Right cardiac atrium (tissue), 5 donors: ENCODE measurements at regions not wholly inside any gene's neighbourhood (a gene's known extent, or its start where the extent isn't known, plus 50 kb on each side); places are given as distances from the start of the nearest gene placed in this dataset.
"Not testable (repeated sequence)": the region's sequence is repeated elsewhere in the genome, so short reads cannot be mapped to it uniquely, and the experiment has no call there.

ENCODE experiments used
- ATAC-seq, 2 donors: fragments of 200-7000 bp; cut with Tn5 transposase; one replicate each; pipeline versions ENCODE4 v1.8.0 to v1.9.1; 2020; ENCODE audit warnings: moderate library complexity in 2 of 2, mild to moderate bottlenecking in 1 of 2
- DNase-seq, 3 donors: peaks; one replicate each; pipeline ENCODE4 v3.0.0-alpha.2; 2020
- H3K27ac ChIP-seq: one replicate; pipeline ENCODE4 v1.5.1; 2013; ENCODE audit warnings: mild to moderate bottlenecking, low read length, control low read depth, moderate library complexity
- H3K27me3 ChIP-seq: one replicate; pipeline ENCODE4 v1.6.1; 2013; ENCODE audit not compliant: control insufficient read depth, insufficient read depth
- H3K4me1 ChIP-seq: one replicate; pipeline ENCODE4 v1.6.1; 2013; ENCODE audit warnings: low read length; ENCODE audit not compliant: control insufficient read depth, insufficient read depth
- H3K4me3 ChIP-seq: one replicate; pipeline ENCODE4 v1.5.1; 2013; ENCODE audit warnings: low read length, control low read depth
- H3K9me3 ChIP-seq: one replicate; pipeline ENCODE4 v1.6.1; 2013; ENCODE audit warnings: low read length; ENCODE audit not compliant: control insufficient read depth
- WGBS: extraction: QIAGEN DNeasy Blood & Tissue Kit; methylation state at CpG from one replicate; pipeline ENCODE4 v1.1.7; 2013; 5-methylcytosine and 5-hydroxymethylcytosine counted together
- intact Hi-C, 4 donors: fragments of 100-400 bp; cut with DNase I; formaldehyde crosslinking; loops; one replicate each; pipeline versions ENCODE4 v1.11.0 to v1.14.0; 2022 to 2023
- donor health status: healthy with polysubstance abuse.
- donor health status: DM: no; HTN: yes; CAD: no.
- donor health status: DM: no; HTN: no; CAD: no.
- donor health status: DM: no; HTN: yes; CAD: no; lungs with severe emphysema.
- donor health status: DM: yes; HTN: yes; CAD: no.

- H3K27me3 ChIP-seq, intact Hi-C loops, H3K4me1 ChIP-seq, H3K9me3 ChIP-seq: not testable (repeated sequence)
- WGBS = 13% methylated on average over 22 of the region's 32 CpGs
- H3K27ac ChIP-seq = peak overlapping the region; percentile 42
- peak overlapping the region; percentile 41 for H3K4me3 ChIP-seq
- ATAC-seq (peak; percentile 56 to 62), DNase-seq (peak in 2 of 3 donors; percentile 5 to 63)
Observed at GRCh38 chr15:28789401-28790114, 58.9 kb downstream of the GOLGA6L7 start.

GRCh38 chr15:28788649-28789400 lies 59.6 kb downstream of the GOLGA6L7 start:
- H3K4me3 ChIP-seq = peak overlapping the region; percentile 21
- H3K27me3 ChIP-seq, H3K4me1 ChIP-seq, intact Hi-C loops, H3K27ac ChIP-seq, H3K9me3 ChIP-seq: not testable (repeated sequence)
- ATAC-seq (peak; percentile 82 to 89), DNase-seq (peak; percentile 8 to 64 (median 64))
- 5% methylated on average over 43 of the region's 78 CpGs for WGBS

DNA sequence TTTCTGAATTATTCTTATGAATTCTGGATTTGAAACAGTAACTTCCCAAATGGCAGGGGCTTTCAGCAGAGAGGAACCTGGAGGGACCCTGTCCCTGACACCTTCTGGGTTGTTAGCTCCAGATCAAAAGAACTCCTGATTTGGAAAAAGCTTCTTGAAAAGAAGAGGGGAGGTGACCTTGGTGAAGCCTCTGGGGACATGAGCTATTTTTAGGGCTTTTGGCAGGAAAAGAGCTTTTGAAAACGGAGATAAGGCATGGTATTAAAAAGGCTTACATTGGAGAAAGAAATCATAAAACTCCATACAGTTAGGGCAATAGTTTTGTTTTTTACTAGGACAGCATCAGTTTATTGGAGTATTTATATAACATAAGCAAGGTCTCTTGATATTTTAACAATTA lies 60.3 kb downstream of the GOLGA6L7 start:
- DNase-seq, H3K4me1 ChIP-seq, H3K27me3 ChIP-seq, H3K4me3 ChIP-seq, intact Hi-C loops, H3K27ac ChIP-seq, H3K9me3 ChIP-seq: not testable (repeated sequence)
- ATAC-seq = peak; percentile 46 to 50
- 25% methylated on average over 1 of the region's 1 CpG for WGBS

DNA sequence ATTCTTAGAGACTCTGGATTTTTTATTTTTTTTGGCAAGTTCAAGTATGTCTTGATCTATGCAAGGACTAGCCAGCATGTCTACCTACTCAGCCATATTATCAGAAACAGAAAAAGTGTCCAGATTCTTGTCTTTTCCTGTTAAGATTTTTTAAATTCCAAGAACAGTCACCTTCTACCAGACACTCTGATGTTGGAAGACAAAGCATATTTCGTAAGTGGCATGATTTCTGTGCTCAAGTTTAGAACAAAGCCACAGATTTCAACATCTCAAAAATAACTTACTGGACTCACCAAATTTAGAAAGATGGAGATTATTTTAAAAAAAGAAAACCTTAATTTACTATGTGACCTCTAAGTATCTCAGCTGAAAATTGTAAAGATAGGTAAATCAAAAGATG lies 61.9 kb downstream of the GOLGA6L7 start:
- Histone ChIP-seq H3K4me1 (no peaks in the 10 kb centered on the region), H3K27ac (no peak overlapping the region), H3K4me3 (no peak overlapping the region), H3K27me3 (no peaks in the 10 kb centered on the region), H3K9me3 (no peaks in the 10 kb centered on the region)
- intact Hi-C loops = no loop called here
- ATAC-seq = no peak
- WGBS = 49% methylated on average over 1 of the region's 1 CpG
- DNase-seq = no peak

DNA sequence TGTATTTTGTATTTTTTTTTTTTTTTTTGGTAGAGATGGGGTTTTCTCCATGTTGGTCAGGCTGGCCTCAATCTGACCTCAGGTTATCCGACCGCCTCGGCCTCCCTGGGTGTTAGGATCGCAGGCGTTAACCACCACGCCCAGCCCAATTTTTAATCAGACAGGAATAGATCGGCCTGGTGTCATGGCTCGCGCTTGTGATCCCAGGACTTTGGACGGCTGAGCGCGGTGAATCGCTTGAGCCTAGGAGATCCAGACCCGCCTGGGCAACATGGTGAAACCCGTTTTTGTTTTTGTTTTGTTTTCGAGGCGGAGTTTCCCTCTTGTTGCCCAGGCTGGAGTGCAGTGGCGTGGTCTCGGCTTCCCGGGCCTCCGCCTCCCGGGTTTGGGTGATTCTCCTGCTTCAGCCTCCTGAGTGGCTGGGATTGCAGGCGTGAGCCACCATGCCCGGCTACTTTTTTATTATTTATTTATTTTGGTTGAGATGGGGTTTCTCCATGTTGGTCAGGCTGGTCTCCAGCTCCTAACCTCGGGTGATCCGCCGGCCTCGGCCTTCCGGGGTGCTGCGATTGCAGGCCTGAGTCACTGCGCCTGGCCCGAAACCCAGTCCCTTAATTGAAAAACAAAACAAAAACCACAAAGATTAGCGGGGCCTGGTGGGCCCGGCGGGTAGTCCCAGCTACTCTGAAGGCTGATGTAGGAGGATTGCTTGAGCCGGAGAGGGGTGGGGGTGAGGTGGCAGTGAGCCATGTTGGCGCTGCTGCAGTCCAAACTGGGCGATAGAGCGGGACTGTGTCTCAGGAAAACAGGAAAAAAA lies 63.9 kb downstream of the GOLGA6L7 start:
- H3K9me3 ChIP-seq, H3K4me3 ChIP-seq, H3K27me3 ChIP-seq, ATAC-seq, H3K27ac ChIP-seq, intact Hi-C loops, H3K4me1 ChIP-seq: not testable (repeated sequence)
- 92% methylated on average over 39 of the region's 39 CpGs for WGBS
- DNase-seq = peak in 1 of 3 donors; percentile 50

GRCh38 chr15:28783873-28784272 lies 64.6 kb downstream of the GOLGA6L7 start:
- ATAC-seq = no peak
- intact Hi-C loops = no loop called here
- 97% methylated on average over 20 of the region's 20 CpGs for WGBS

DNA sequence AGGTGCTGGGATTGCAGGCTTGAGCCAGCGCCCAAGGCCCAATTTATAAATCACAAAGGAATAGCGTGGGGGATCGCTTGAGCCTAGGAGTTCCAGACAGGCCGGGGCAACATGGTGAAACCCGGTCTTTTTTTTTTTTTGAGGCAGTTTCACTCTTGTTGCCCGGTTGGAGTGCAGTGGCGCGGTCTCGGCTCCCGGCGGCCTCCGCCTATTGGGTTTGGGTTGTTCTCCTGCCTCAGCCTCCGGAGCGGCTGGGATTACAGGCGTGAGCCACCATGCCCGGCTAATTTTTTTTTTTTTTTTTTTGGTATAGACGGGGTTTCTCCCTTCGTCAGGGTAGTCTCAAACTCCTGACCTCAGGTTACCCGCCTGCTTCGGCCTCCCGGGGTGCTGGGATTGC lies 65.0 kb downstream of the GOLGA6L7 start:
- no peak for DNase-seq
- H3K27ac ChIP-seq = no peak overlapping the region
- intact Hi-C loops = no loop called here
- H3K4me1 ChIP-seq = no peaks in the 10 kb centered on the region
- H3K9me3 ChIP-seq = no peaks in the 10 kb centered on the region
- 97% methylated on average over 21 of the region's 21 CpGs for WGBS
- no peaks in the 10 kb centered on the region for H3K27me3 ChIP-seq
- no peak overlapping the region for H3K4me3 ChIP-seq
- ATAC-seq = no peak

More at GRCh38 chr15:28783873-28784272, 64.6 kb downstream of the GOLGA6L7 start:
- Histone ChIP-seq H3K9me3 (no peaks in the 10 kb centered on the region), H3K4me3 (no peak overlapping the region), H3K4me1 (no peaks in the 10 kb centered on the region), H3K27me3 (no peaks in the 10 kb centered on the region), H3K27ac (no peak overlapping the region)
- peak in 1 of 3 donors; percentile 32 for DNase-seq

GRCh38 chr15:28778397-28778796 lies 66.2 kb upstream of the GOLGA8M start:
- DNase-seq, H3K27me3 ChIP-seq, H3K27ac ChIP-seq, H3K4me1 ChIP-seq, intact Hi-C loops, ATAC-seq, H3K9me3 ChIP-seq, H3K4me3 ChIP-seq: not testable (repeated sequence)
- WGBS = 90% methylated on average over 2 of the region's 2 CpGs

GRCh38 chr15:28772857-28773256 lies 60.6 kb upstream of the GOLGA8M start:
- ATAC-seq, H3K4me3 ChIP-seq, DNase-seq, H3K27me3 ChIP-seq, intact Hi-C loops, H3K4me1 ChIP-seq, H3K9me3 ChIP-seq, H3K27ac ChIP-seq: not testable (repeated sequence)
- 49% methylated on average over 3 of the region's 3 CpGs for WGBS
